HUES6 (cell line): ENCODE measurements at regions not wholly inside any gene's neighbourhood (a gene's known extent, or its start where the extent isn't known, plus 50 kb on each side); places are given as distances from the start of the nearest gene placed in this dataset.

Experiments used
- H3K27ac ChIP-seq: 2 replicates; pipeline ENCODE4 v1.7.0; 2013; ENCODE audit warnings: low read depth, mild to moderate bottlenecking, low read length, inconsistent platforms
- H3K27me3 ChIP-seq: 2 replicates; pipeline ENCODE4 v1.6.1; 2013; ENCODE audit warnings: low read length; ENCODE audit not compliant: control insufficient read depth, insufficient read depth
- H3K36me3 ChIP-seq: 2 replicates; pipeline ENCODE4 v1.6.1; 2013; ENCODE audit warnings: low read length; ENCODE audit not compliant: control insufficient read depth, insufficient read depth
- H3K4me1 ChIP-seq: 2 replicates; pipeline ENCODE4 v1.6.1; 2013; ENCODE audit warnings: low read length; ENCODE audit not compliant: control insufficient read depth, insufficient read depth
- H3K4me3 ChIP-seq: 2 replicates; pipeline ENCODE4 v1.5.1; 2013; ENCODE audit warnings: low read depth, low read length
- H3K9ac ChIP-seq: one replicate; pipeline ENCODE4 v1.6.1; 2013; ENCODE audit warnings: mild to moderate bottlenecking, low read length
- H3K9me3 ChIP-seq: 2 replicates; pipeline ENCODE4 v1.6.1; 2013; ENCODE audit warnings: low read depth, low read length; ENCODE audit not compliant: control insufficient read depth, insufficient read depth

- H3K27ac ChIP-seq = no peak overlapping the region
- no peaks in the 10 kb centered on the region; the same call in 1 of the 2 replicates for H3K9me3 ChIP-seq
- H3K4me3 ChIP-seq = no peak overlapping the region
Measured at GRCh38 chr13:33945477-33945876, 127.5 kb downstream of the RFC3 start.

GRCh38 chr13:33953203-33953602 is 135.3 kb downstream of the RFC3 start:
- H3K4me3 ChIP-seq = no peak overlapping the region

More at GRCh38 chr13:33945477-33945876, 127.5 kb downstream of the RFC3 start:
- Histone ChIP-seq H3K36me3 (no peaks in the 10 kb centered on the region), H3K4me1 (0 out of 2 replicates have a peak, but pooled peaks cover 6% of the 10 kb centered on the region), H3K27me3 (no peaks in the 10 kb centered on the region; the same call in 1 of the 2 replicates), H3K9ac (no peak overlapping the region)

GRCh38 chr13:33953781-33954180 is 135.8 kb downstream of the RFC3 start:
- no peaks in the 10 kb centered on the region for H3K27me3 ChIP-seq
- H3K4me1 ChIP-seq = no peaks in the 10 kb centered on the region
- H3K27ac ChIP-seq = no peak overlapping the region
- H3K36me3 ChIP-seq = no peaks in the 10 kb centered on the region
- no peak overlapping the region for H3K9ac ChIP-seq
- H3K9me3 ChIP-seq = no peaks in the 10 kb centered on the region
- no peak overlapping the region for H3K4me3 ChIP-seq

More at GRCh38 chr13:33953203-33953602, 135.3 kb downstream of the RFC3 start:
- Histone ChIP-seq H3K9me3 (no peaks in the 10 kb centered on the region), H3K27ac (no peak overlapping the region), H3K9ac (no peak overlapping the region), H3K4me1 (no peaks in the 10 kb centered on the region), H3K27me3 (no peaks in the 10 kb centered on the region), H3K36me3 (no peaks in the 10 kb centered on the region)

GRCh38 chr13:33956346-33956745 is 138.4 kb downstream of the RFC3 start:
- H3K36me3 ChIP-seq = no peaks in the 10 kb centered on the region
- H3K9me3 ChIP-seq = no peaks in the 10 kb centered on the region
- no peak overlapping the region for H3K9ac ChIP-seq
- H3K27ac ChIP-seq = no peak overlapping the region
- H3K4me1 ChIP-seq = no peaks in the 10 kb centered on the region
- H3K4me3 ChIP-seq = no peak overlapping the region
- no peaks in the 10 kb centered on the region for H3K27me3 ChIP-seq

GRCh38 chr13:33957497-33957905 is 139.6 kb downstream of the RFC3 start:
- H3K4me1 ChIP-seq = no peaks in the 10 kb centered on the region
- no peaks in the 10 kb centered on the region for H3K36me3 ChIP-seq
- no peaks in the 10 kb centered on the region for H3K27me3 ChIP-seq
- no peak overlapping the region for H3K27ac ChIP-seq
- no peak overlapping the region for H3K4me3 ChIP-seq
- H3K9ac ChIP-seq = no peak overlapping the region
- no peaks in the 10 kb centered on the region for H3K9me3 ChIP-seq

GRCh38 chr13:33958964-33959363 is 141.0 kb downstream of the RFC3 start:
- H3K27me3 ChIP-seq = no peaks in the 10 kb centered on the region
- H3K4me3 ChIP-seq = no peak overlapping the region
- no peaks in the 10 kb centered on the region for H3K36me3 ChIP-seq
- H3K27ac ChIP-seq = no peak overlapping the region
- no peak overlapping the region for H3K9ac ChIP-seq
- H3K9me3 ChIP-seq = no peaks in the 10 kb centered on the region
- no peaks in the 10 kb centered on the region for H3K4me1 ChIP-seq

- no peak overlapping the region for H3K4me3 ChIP-seq
- H3K9me3 ChIP-seq = no peaks in the 10 kb centered on the region
Measured at GRCh38 chr13:33963134-33963533, 145.2 kb downstream of the RFC3 start.

GRCh38 chr13:33963895-33964294 is 145.9 kb downstream of the RFC3 start:
- no peaks in the 10 kb centered on the region for H3K36me3 ChIP-seq
- H3K9me3 ChIP-seq = no peaks in the 10 kb centered on the region
- H3K4me3 ChIP-seq = no peak overlapping the region
- no peaks in the 10 kb centered on the region for H3K27me3 ChIP-seq
- no peak overlapping the region for H3K27ac ChIP-seq
- no peak overlapping the region for H3K9ac ChIP-seq
- no peaks in the 10 kb centered on the region for H3K4me1 ChIP-seq

More at GRCh38 chr13:33963134-33963533, 145.2 kb downstream of the RFC3 start:
- Histone ChIP-seq H3K9ac (no peak overlapping the region), H3K27ac (no peak overlapping the region), H3K4me1 (no peaks in the 10 kb centered on the region), H3K36me3 (no peaks in the 10 kb centered on the region), H3K27me3 (no peaks in the 10 kb centered on the region)

- no peaks in the 10 kb centered on the region for H3K4me1 ChIP-seq
- H3K27me3 ChIP-seq = no peaks in the 10 kb centered on the region
- H3K27ac ChIP-seq = no peak overlapping the region
- no peaks in the 10 kb centered on the region for H3K9me3 ChIP-seq
- no peak overlapping the region for H3K4me3 ChIP-seq
- H3K9ac ChIP-seq = no peak overlapping the region
- no peaks in the 10 kb centered on the region for H3K36me3 ChIP-seq
Measured at GRCh38 chr13:33968520-33969507, 150.9 kb downstream of the RFC3 start.

GRCh38 chr13:33970746-33971561 is 153.0 kb downstream of the RFC3 start:
- Histone ChIP-seq H3K27ac (no peak overlapping the region), H3K9ac (no peak overlapping the region)

GRCh38 chr13:33971562-33971819 is 153.5 kb downstream of the RFC3 start:
- no peak overlapping the region for H3K27ac ChIP-seq
- H3K9ac ChIP-seq = no peak overlapping the region
- no peaks in the 10 kb centered on the region for H3K36me3 ChIP-seq
- H3K27me3 ChIP-seq = no peaks in the 10 kb centered on the region
- no peaks in the 10 kb centered on the region for H3K4me1 ChIP-seq
- no peak overlapping the region for H3K4me3 ChIP-seq
- H3K9me3 ChIP-seq = no peaks in the 10 kb centered on the region

More at GRCh38 chr13:33970746-33971561, 153.0 kb downstream of the RFC3 start:
- no peaks in the 10 kb centered on the region for H3K36me3 ChIP-seq
- no peaks in the 10 kb centered on the region for H3K27me3 ChIP-seq
- H3K9me3 ChIP-seq = no peaks in the 10 kb centered on the region
- H3K4me3 ChIP-seq = no peak overlapping the region
- H3K4me1 ChIP-seq = no peaks in the 10 kb centered on the region
